NOMO-1 treated with DMSO at 0.1 percent for 48 hours (cell line): ENCODE measurements at regions not wholly inside any gene's neighbourhood (a gene's known extent, or its start where the extent isn't known, plus 50 kb on each side); places are given as distances from the start of the nearest gene placed in this dataset.

ENCODE experiments used
- DNase-seq: peaks from one replicate; lab custom pipeline; 2025; ENCODE audit not compliant: unreplicated experiment; lab: John Stamatoyannopoulos, UW

DNA sequence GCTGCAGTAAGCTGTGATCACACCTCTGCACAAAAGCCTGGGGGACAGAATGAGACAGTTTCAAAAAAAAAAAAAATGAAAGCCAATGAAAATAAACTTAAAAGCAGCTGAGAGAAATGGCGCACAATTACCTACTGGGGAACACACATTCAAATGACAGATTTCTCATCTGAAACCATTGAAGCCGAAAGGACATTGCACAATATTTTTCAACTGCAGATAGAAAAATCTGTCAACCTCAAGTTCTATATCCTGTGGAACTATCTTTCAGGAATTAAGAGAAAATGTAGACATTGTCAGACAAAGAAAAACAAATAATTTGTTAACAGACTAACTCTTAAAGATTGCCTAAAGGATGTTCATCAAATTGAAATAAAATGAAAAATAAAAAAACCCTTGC, 442.8 kb downstream of the MATN1 start:
- no peak for DNase-seq

DNA sequence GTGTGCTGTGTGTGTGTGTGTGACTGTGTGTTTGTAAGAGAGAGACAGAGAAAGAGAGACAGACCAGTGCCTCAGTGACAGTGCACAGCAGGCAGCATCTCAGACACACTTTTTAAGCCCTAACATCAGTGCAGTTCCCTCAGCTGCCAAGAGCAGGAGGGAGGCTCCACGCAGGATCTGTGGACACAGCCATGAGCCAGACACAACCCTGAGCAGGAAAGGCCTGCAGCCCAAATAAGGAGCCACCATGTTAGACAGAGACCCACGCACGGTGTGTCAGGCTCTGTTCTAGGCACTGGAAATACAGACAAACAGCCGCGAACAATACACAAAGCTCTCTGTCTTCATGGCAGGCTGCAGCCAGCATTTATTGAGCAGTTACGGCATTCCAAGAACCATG, 445.5 kb downstream of the MATN1 start:
- DNase-seq: no peak

DNA sequence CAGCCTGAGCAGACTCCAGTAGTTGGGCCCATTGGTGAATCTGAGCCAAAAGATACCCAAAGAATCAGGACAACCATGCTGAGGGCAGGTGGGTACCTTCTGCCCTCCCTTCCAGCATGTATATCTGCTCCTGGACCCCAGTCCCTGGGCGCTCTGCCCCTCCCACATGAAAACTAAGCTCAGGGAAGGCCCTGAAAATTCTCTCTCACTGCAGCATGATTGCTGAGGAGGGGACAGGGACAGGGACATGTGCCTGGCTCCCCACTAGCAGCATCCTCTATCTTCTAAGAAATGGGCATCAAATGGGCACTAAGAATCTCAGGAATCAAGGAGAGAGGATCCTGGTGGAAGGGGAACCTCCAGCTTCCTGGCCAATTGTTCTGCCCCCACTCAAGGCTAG, 446.0 kb downstream of the MATN1 start:
- DNase-seq: no peak

DNA sequence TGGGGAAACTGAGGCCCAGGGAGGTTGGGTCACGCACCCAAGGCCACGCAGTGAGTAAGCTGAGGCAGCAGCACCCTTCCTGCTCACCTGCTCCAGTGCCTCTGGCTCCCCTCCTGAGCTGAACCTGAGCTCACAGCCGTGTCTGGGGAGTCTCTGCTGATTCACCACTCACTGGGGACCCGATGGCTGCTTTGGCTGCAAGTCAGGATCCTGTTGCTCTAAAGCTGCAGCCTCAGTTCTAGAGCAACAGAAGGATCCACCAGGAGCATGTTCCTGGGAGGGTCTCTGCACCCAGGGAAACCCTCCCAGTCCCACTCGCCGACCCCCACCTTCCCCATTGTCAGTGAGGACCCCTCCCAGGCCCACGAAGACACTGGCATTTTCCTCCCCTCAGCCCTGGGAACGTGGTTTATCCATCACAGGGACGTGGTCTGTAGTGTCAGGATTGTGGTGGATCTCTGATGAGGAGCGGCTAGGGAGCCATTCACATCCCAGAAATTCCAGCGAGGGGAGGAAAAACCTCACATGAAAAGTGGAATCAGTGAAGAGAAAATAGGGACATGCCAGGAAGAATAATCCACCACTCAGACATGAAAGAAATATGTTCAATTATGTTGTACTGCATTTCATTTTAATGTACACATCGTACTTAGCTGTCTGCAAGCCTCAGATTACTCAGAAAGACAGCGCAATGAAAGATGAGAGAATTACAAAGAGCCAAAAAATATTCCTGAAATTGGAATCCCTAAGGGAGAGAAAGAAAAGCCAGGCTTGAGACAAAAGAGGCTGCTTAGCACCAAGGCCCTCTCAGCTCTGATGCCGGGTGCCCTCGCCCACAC, 447.2 kb downstream of the MATN1 start:
- no peak for DNase-seq

DNA sequence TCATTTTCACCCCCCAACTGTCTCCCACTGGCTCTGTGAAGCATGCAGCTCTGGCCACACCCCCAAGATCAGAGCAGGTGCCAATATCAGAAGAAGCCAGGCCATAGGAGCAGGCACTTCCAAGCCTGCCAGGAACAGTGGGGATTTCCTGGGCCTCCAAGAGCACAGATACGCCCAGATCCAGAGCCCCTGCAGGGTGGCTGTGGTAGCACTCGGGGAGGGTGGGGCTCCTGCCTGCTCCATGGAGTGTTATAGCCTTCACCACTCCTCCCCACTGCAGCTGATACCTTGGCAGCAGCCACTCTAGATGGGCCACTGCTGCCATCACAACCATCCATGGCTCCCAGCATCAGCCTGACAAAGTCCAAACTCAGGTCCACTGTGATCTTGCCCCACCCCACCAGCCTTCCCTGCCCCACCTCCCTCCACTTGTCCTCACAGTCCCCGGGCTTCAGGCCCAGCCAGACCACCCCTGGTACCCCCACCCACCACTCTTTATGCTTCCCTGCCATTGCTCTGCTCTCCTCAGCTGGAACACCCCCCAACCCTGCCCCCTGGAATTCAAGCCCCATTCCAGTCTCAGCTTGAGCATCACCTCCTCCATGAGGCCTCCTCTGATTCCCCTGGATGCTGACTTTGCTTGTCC, 448.3 kb downstream of the MATN1 start:
- DNase-seq: no peak

DNA sequence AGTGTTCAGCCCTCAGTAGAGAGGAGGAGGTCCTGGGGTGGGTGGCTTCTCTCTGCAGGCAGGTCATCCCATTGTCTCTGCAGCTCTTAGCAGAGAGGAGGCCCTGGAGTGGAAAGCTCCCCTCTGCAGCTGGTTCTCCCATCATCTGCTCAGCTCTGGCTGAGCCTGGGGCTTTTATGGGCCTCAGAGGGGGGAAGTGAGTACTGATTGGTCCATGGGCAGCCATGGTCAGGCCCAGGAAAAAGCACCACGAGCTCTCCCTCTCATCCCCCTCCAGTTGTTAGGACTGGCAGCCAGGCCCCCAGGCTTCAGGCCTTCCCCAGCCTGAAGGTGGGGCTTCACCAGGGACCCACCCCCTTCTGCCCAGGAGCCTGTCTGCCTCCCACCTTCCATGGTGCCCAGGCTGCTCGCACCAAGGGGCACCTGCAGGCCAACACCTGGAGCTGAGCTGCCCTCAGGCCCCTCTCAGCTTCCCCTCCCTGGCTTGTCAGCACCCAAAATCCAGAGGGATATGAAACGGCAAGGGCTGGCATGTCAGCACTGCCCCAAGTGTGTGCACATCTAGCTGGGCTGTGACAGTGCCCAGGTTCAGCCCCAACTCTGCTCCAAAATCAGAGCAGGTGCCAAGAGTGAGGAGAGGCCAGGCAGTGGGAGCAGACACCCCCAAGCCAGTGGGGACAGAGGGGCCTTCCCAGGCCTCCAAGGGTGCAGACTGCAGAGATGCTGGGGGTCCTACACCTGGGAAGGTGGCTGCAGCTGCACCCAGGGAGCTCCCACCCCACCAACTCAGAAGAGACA, 449.0 kb downstream of the MATN1 start:
- DNase-seq: no peak

DNA sequence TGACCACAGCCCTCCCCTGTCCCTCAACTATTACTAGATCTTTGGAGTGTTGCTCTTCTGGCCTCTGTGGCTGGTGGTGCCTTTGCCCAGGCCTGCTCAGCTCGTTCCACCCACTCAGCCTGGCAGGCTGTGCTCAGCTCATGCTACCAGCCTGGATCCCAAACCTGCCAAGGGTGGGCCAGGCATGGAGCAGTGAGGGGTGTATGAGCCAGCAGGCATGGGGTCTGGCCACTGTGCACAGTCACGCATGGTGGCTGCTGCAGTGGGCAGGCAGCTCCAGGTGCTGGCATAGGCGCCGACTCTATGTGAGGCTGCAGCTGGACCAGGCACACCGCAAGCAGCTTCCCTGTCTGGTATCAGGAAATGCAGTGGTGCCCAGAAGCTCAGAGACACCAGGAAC, 449.9 kb downstream of the MATN1 start:
- DNase-seq: no peak

DNA sequence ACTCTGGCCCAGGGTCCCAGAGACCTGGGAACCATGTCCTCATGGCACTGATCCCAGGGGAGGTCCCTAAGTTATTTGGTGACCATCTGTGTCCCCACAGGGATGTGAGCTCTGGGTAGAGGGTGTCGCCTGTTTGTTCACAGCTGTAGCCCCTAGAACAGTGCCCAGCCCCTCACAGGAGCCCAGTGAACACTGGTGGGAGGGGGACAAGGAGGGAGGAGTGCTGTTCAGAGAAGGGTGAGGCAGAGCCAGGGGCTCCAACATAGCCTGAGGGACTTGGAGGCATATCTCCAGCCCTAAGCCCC, 450.4 kb downstream of the MATN1 start:
- no peak for DNase-seq

DNA sequence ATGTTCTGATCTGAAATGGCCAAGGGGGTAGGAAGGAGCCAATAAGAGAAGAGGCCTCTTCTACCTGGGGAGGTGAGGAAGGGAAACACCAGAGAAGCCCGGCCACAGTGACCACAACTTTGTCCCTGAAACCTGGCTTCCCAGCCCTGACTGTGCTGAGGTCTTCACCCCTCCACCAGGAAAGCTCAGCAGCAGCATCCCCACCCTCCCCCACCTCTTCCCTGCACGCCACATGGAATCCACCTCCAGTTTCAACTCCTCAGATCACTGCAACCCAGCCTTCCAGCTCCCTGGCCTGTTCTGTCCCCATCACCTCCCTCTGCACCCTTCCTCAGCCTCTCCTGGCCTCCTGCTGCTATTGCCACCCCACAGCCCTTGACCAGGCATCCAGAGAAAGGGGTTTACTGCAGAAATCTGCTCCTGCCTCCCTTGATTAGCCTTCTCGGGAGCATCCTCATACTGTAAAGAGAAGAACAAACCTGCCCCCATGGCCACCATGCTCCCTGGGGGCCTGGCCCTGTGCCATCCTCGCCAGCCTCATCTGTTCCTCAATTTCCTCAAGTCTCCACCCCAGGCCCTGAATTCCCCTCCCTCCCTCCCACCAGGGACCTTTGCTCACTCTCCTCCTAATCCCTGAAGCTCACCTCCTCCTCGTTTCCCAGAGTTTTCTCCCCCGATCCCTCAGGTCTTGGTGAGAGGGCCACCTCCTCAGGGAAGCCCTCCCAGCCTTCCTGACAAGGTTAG, 450.9 kb downstream of the MATN1 start:
- DNase-seq: no peak

DNA sequence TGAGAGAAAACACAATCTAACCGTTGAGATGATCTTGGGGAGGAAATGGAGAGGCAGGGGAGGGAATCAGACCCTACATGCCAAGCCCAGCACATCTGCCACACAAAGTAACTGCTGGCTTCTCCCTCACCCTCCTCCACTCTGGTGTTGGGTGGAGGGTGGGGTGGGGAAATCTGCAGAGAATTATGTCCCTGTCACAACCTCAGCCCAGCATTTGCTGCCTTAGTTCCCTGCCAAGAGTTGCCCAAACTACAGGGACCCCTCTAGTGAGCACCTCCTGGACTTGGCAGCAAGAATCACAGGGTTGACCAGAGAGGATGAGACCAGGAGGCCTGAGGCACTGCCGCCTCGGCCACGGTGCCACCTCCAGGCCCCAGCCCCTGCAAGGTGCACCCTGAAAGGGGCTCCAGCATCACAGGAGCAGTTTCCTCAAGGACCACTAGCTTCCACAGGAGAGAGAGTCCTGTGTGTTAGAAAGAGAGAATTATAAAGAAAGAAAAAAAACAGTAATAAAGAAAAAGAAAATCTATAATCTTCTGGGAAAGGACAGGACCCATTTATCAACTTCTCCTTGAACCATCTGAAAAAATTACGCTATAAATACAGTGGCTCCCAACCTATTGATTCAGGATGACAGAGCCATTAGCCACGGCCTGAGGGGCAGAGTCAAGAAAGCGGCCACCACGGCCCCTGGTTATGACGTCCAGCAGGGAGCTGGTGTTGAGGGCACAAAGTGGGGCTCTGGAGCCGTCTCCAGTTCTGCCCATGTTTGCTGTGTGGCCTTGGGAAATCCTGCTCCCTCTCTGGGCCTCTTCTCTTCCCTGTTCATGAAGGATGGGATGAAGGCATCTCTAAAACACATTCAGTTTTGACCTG, 451.7 kb downstream of the MATN1 start:
- no peak for DNase-seq

DNA sequence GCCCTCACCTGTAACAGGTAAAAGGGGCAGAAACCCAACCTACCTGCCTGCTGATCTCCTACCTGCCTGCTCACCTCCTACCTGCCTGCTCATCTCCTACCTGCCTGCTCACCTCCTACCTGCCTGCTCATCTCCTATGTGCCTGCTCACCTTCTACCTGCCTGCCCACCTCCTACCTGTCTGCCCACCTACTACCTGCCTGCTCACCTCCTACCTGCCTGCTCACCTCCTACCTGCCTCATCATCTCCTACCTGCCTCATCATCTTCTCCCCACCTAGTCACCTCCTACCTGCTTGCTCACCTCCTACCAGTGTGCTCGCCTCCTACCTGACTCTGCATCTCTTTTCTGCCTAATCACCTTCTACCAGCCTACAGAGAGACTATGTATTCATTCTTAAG, 452.9 kb downstream of the MATN1 start:
- no peak for DNase-seq

DNA sequence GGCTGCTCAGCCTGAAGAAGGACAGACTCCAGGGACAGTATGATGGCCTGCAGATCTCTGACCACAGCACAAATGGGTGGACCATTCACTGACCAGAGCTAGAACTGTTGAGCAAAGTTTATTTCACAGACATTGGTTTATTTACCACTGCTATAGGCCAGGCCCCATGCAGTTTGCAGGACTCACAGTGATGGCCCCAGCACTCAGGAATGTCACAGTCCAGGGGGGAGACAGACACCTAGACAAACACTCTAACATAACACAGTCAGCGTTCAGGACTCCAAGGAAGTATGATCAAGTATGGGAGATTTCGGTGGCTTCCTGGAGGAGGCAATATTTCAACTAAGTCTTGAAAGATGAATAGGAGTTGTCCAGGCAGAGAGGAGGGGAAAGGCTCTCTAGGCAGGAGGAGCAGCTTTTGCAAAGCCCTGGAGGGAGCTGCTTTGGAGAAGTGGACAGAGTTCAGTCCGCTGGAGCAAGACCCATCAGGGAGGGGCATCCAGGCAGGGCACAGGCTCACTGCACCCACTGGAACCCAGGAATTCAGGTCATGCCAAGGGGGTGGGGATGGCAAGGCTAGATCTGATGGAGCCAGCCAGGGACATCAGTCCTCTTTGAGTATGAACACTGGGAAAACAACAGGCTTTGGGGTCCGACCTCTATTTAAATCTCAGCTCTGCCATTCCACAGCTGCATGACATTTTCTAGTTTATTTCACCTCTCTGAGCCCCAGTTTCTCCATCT, 454.3 kb downstream of the MATN1 start:
- no peak for DNase-seq

DNA sequence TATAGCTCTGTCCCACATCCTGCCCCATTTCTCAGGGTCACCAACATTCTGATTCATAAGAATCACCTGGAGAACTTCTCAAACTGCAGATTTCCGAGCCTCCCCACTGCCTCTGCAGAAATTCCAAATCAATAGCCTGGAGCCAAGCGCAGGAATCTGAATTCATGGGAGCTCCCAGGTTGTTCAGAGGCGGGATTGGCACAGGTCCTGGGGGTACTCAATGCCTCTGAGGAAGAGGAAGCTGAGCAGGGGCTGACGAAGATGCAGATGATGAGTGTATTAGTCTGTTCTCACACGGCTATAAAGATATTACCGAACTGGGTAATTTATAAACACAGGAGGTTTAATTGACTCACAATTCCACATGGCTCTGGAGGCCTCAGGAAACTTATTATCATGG, 455.5 kb downstream of the MATN1 start:
- no peak for DNase-seq

DNA sequence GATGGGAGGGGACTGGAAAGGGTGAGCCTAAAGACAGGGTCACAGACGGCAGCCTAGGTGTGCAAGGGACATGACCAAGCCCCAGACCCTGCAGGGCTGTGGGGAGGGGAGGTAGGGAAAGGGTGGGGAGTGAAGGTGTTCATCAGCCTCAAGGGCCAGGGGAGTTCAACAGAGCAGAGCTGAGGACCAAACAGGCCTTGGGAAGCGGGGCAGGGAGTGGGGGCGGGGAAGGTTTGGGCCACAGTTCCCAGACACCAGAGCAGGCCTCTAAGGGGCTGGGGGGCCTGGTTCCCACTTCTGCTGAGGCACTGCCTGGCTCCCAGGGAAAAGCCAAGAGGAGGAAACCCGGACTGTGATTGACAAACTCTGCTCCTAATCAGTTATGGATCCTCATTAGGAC, 456.3 kb downstream of the MATN1 start:
- DNase-seq: no peak

DNA sequence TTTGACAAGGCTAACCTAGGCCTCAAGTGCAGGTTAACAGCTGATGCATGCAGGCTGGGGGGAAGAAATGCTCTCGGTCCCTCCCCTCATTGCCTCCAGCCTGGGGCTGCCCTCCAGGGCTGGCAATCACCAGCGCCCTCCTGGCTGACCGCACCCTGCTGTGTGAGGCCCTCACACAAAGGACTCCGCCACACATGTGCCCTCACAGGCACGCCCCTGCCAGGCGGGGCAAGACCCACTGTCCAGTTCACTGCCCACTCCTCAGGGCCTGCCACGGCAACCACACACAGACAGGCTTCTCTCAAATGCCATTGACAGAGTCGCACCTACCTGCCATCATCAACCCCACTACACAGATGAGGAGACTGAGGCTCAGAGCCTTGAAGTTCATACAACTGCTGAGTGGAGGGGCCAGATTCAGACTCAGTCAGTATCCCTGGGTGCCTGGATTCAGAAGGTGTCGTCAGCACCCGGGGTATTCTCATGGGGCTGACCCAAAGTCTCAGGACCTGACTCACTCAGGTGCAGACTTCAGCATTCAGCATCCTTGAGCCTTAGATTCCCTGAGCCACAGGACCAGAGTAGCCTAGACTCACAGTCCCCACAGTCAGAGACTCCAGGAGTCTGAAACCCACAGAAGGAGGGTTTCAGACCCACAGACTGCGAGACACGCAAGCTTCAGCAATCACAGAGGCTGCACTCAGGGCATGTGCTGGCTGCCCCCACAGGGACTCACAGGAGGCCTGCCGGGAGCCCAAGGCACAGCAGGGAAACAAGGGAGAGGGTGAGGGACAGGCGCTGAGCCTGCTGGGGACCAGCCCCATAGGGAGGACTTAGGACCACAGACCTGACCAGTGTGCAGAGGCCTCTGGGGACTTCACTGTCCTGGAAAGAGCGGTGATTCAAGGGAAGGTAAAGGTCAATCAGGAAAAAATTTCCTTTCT, 458.0 kb downstream of the MATN1 start:
- DNase-seq: no peak

DNA sequence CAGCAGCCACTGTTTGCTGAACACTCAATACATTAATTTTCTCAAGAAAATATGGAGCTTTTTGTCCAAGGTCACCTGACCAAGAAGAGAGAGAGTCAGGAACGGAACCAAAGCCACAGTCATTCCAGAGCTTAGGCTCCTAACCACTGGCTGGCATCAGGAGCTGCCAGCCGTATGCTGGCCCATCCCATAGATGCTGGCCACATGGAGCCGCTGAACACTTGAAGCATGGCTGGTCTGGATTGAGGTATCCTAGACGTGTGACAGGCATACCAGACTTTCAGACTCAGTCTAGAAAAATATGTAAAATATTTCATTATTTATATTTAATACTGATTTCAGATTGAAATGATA, 458.7 kb downstream of the MATN1 start:
- DNase-seq: no peak

DNA sequence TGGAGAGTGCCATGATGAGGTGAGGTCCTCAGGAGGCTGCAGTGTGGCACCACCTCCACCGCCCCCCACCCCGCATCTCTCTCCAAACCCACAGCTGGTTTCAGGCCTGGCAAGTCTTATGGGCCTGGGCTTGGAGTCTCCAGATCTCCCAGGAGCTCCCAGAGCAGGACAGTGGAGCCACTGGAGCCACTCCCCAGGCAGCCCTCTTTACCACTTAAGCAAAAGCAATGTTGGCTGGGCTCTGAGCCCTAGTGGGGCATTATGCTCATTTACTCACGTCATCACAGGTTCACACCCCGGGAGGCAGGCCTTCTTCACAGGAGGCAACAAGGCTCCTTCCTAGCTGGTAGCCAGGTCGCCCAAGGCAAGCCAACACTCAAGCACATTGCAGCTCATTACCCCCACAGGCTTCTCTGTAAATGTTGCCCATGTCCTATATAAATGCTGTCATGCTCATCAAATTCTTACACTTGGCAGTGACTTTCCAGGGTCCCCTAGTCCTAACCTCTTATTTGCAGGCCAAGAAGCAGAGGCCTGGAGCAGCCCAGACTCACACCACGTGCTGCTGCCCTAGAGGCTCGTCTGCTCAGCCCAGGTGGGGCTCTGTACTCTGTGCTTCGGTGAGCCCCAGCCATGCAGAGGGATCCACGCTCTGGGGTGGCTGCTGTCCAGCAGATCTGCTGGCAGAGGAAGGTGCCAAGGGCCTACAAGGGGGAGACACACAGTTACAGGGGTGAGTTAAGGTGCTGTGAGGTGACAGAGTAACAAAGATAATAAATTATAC, 459.3 kb downstream of the MATN1 start:
- DNase-seq: no peak

DNA sequence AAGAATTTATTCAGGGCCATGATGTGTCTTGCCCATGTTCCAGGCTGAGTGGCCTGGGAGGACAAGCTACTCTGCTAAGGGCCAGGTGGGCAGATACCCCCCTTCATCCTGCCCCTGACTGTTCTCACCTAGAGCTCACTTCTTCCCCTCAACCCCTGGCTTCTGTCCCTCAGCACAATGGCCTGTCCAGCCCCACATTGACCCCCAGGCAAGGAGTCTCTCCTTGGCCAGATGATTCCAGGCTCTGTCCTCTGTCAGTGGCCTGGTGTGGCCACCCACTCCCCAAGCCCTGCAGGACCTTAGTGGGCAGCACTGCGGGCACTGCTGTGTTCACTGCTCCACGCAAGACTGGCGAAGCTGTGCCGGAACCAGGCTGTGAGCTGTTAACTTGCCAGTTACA, 460.0 kb downstream of the MATN1 start:
- no peak for DNase-seq
